ENCODE measurements at regions not wholly inside any gene's neighbourhood (a gene's known extent, or its start where the extent isn't known, plus 50 kb on each side); places are given as distances from the start of the nearest gene placed in this dataset.

GRCh38 chr2:42847596-42848151 lies 55.3 kb upstream of the HAAO start:
- Histone ChIP-seq H3K9ac (ENCODE audit: low read length) (no peak overlapping the region), H3K4me1 (ENCODE audit: low read length) (no peaks in the 10 kb centered on the region), H3K27ac (ENCODE audit: low read length) (no peak overlapping the region), H3K9me3 (ENCODE audit: insufficient read depth, low read length) (no peaks in the 10 kb centered on the region), H3K4me3 (ENCODE audit: low read length) (no peak overlapping the region), H3K27me3 (ENCODE audit: low read depth, low read length) (no peaks in the 10 kb centered on the region), H3K79me2 (ENCODE audit: low read length) (no peaks in the 10 kb centered on the region), H2AFZ (ENCODE audit: low read depth, low read length) (no peak overlapping the region), H3K4me2 (ENCODE audit: low read length) (no peak overlapping the region), H3K36me3 (replicated peaks; ENCODE audit: low read depth, low read length) (no peaks in the 10 kb centered on the region), H4K20me1 (ENCODE audit: insufficient read depth, low read length) (no peaks in the 10 kb centered on the region)
- TF ChIP-seq EZH2phosphoT487 (IDR thresholded peaks at IDR 0.05; ENCODE audit: low read depth) (no peak), CTCF (IDR thresholded peaks at IDR 0.05; ENCODE audit: low read depth, low read length) (no peak)

GRCh38 chr2:42846932-42847595 lies 54.7 kb upstream of the HAAO start:
- no peaks in the 10 kb centered on the region for H3K79me2 ChIP-seq (ENCODE audit: low read length)
- H3K4me2 ChIP-seq (ENCODE audit: low read length), result no peak overlapping the region
- H3K4me1 ChIP-seq (ENCODE audit: low read length), result no peaks in the 10 kb centered on the region
- H3K9ac ChIP-seq (ENCODE audit: low read length), result no peak overlapping the region
- no peak overlapping the region for H3K4me3 ChIP-seq (ENCODE audit: low read length)
- H3K27ac ChIP-seq (ENCODE audit: low read length), result no peak overlapping the region
- no peak overlapping the region for H2AFZ ChIP-seq (ENCODE audit: low read depth, low read length)
- no peaks in the 10 kb centered on the region for H3K27me3 ChIP-seq (ENCODE audit: low read depth, low read length)
- no peaks in the 10 kb centered on the region for H3K9me3 ChIP-seq (ENCODE audit: insufficient read depth, low read length)
- TF ChIP-seq EZH2phosphoT487 (IDR thresholded peaks at IDR 0.05; ENCODE audit: low read depth) (no peak), CTCF (IDR thresholded peaks at IDR 0.05; ENCODE audit: low read depth, low read length) (no peak)
- no peaks in the 10 kb centered on the region for H4K20me1 ChIP-seq (ENCODE audit: insufficient read depth, low read length)
- no peaks in the 10 kb centered on the region for H3K36me3 ChIP-seq (replicated peaks; ENCODE audit: low read depth, low read length)

- Histone ChIP-seq H2AFZ (ENCODE audit: low read depth, low read length) (no peak overlapping the region), H3K27me3 (ENCODE audit: low read depth, low read length) (no peaks in the 10 kb centered on the region), H3K36me3 (replicated peaks; ENCODE audit: low read depth, low read length) (no peaks in the 10 kb centered on the region), H3K79me2 (ENCODE audit: low read length) (no peaks in the 10 kb centered on the region), H3K4me2 (ENCODE audit: low read length) (no peak overlapping the region), H3K9ac (ENCODE audit: low read length) (no peak overlapping the region), H3K4me1 (ENCODE audit: low read length) (no peaks in the 10 kb centered on the region), H3K27ac (ENCODE audit: low read length) (no peak overlapping the region), H4K20me1 (ENCODE audit: insufficient read depth, low read length) (no peaks in the 10 kb centered on the region), H3K4me3 (ENCODE audit: low read length) (no peak overlapping the region), H3K9me3 (ENCODE audit: insufficient read depth, low read length) (no peaks in the 10 kb centered on the region)
- TF ChIP-seq EZH2phosphoT487 (IDR thresholded peaks at IDR 0.05; ENCODE audit: low read depth) (no peak), CTCF (IDR thresholded peaks at IDR 0.05; ENCODE audit: low read depth, low read length) (no peak)
Observed at GRCh38 chr2:42846026-42846425, 53.6 kb upstream of the HAAO start.

GRCh38 chr2:42844901-42845821 lies 52.8 kb upstream of the HAAO start:
- no peaks in the 10 kb centered on the region for H3K27me3 ChIP-seq (ENCODE audit: low read depth, low read length)

More at GRCh38 chr2:42844901-42845821, 52.8 kb upstream of the HAAO start:
- TF ChIP-seq EZH2phosphoT487 (IDR thresholded peaks at IDR 0.05; ENCODE audit: low read depth), result no peak
- no peak for TF ChIP-seq CTCF (IDR thresholded peaks at IDR 0.05; ENCODE audit: low read depth, low read length)
- Histone ChIP-seq H3K36me3 (replicated peaks; ENCODE audit: low read depth, low read length) (no peaks in the 10 kb centered on the region), H3K27ac (ENCODE audit: low read length) (no peak overlapping the region), H3K4me1 (ENCODE audit: low read length) (no peaks in the 10 kb centered on the region), H3K9me3 (ENCODE audit: insufficient read depth, low read length) (no peaks in the 10 kb centered on the region), H3K79me2 (ENCODE audit: low read length) (no peaks in the 10 kb centered on the region), H3K4me2 (ENCODE audit: low read length) (no peak overlapping the region), H2AFZ (ENCODE audit: low read depth, low read length) (no peak overlapping the region), H3K4me3 (ENCODE audit: low read length) (no peak overlapping the region), H4K20me1 (ENCODE audit: insufficient read depth, low read length) (no peaks in the 10 kb centered on the region), H3K9ac (ENCODE audit: low read length) (no peak overlapping the region)
